ENCODE measurements at regions not wholly inside any gene's neighbourhood (a gene's known extent, or its start where the extent isn't known, plus 50 kb on each side); places are given as distances from the start of the nearest gene placed in this dataset.

GRCh38 chr15:29532296-29532695 is 262.7 kb upstream of the NSMCE3 start:
- DNase-seq (ENCODE audit: extremely low spot score, unreplicated experiment) = no peak
- Mint-ChIP-seq H3K9me3 (no peaks in the 10 kb centered on the region), H3K4me3 (no peak overlapping the region), H3K36me3 (no peaks in the 10 kb centered on the region), H3K4me1 (ENCODE audit: unreplicated experiment) (no peaks in the 10 kb centered on the region), H3K27me3 (peaks cover 3% of the 10 kb centered on the region), H3K27ac (no peak overlapping the region)
- TF ChIP-seq CTCF (conservative IDR thresholded peaks at IDR 0.05) = no peak

GRCh38 chr15:29530966-29531365 is 261.3 kb upstream of the NSMCE3 start:
- no peak overlapping the region for H3K27ac Mint-ChIP-seq
- no peak for DNase-seq (ENCODE audit: extremely low spot score, unreplicated experiment)
- no peaks in the 10 kb centered on the region for H3K36me3 Mint-ChIP-seq
- no peaks in the 10 kb centered on the region for H3K9me3 Mint-ChIP-seq
- TF ChIP-seq CTCF (conservative IDR thresholded peaks at IDR 0.05) = no peak
- H3K27me3 Mint-ChIP-seq = no peaks in the 10 kb centered on the region
- no peaks in the 10 kb centered on the region for H3K4me1 Mint-ChIP-seq (ENCODE audit: unreplicated experiment)
- no peak overlapping the region for H3K4me3 Mint-ChIP-seq

- H3K4me3 Mint-ChIP-seq = no peak overlapping the region
- TF ChIP-seq CTCF (conservative IDR thresholded peaks at IDR 0.05) = no peak
- DNase-seq (ENCODE audit: extremely low spot score, unreplicated experiment) = no peak
- no peak overlapping the region for H3K27ac Mint-ChIP-seq
- no peaks in the 10 kb centered on the region for H3K27me3 Mint-ChIP-seq
- no peaks in the 10 kb centered on the region for H3K36me3 Mint-ChIP-seq
- H3K9me3 Mint-ChIP-seq = no peaks in the 10 kb centered on the region
- no peaks in the 10 kb centered on the region for H3K4me1 Mint-ChIP-seq (ENCODE audit: unreplicated experiment)
Observed at GRCh38 chr15:29529043-29529442, 259.4 kb upstream of the NSMCE3 start.

- H3K27ac Mint-ChIP-seq = no peak overlapping the region
- H3K36me3 Mint-ChIP-seq = no peaks in the 10 kb centered on the region
- no peaks in the 10 kb centered on the region for H3K4me1 Mint-ChIP-seq (ENCODE audit: unreplicated experiment)
- no peak for DNase-seq (ENCODE audit: extremely low spot score, unreplicated experiment)
- no peak overlapping the region for H3K4me3 Mint-ChIP-seq
- H3K9me3 Mint-ChIP-seq = no peaks in the 10 kb centered on the region
- TF ChIP-seq CTCF (conservative IDR thresholded peaks at IDR 0.05) = no peak
- H3K27me3 Mint-ChIP-seq = no peaks in the 10 kb centered on the region
Observed at GRCh38 chr15:29528276-29528675, 258.7 kb upstream of the NSMCE3 start.

- Mint-ChIP-seq H3K27me3 (no peaks in the 10 kb centered on the region), H3K9me3 (no peaks in the 10 kb centered on the region), H3K4me3 (no peak overlapping the region), H3K4me1 (ENCODE audit: unreplicated experiment) (no peaks in the 10 kb centered on the region), H3K27ac (no peak overlapping the region), H3K36me3 (no peaks in the 10 kb centered on the region)
- TF ChIP-seq CTCF (conservative IDR thresholded peaks at IDR 0.05) = no peak
- DNase-seq (ENCODE audit: extremely low spot score, unreplicated experiment) = no peak
Observed at GRCh38 chr15:29526802-29527201, 257.2 kb upstream of the NSMCE3 start.

Measured in type B pancreatic cell (in vitro differentiated cells).